ENCODE measurements at regions not wholly inside any gene's neighbourhood (a gene's known extent, or its start where the extent isn't known, plus 50 kb on each side); places are given as distances from the start of the nearest gene placed in this dataset.

DNA sequence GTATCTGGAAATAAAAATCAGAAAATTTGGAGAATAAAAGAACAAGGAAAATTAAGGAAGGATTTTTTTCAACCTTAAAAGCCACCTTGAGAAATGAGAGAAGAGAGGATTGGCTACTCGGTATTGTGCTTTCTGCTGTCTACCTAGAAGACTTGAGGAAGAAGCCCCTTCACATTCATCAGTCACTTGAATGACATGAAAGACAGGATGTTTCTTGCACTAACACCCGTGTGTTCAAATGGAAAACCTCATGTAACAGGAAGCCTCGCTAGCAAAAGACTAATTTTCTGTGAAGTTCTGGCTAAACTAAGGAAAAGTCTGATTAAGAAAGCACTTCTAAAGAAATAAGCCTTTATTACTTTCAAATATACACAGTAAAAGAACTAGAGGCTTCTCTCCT, 69.9 kb downstream of the OLIG3 start:
- TF ChIP-seq CTCF (IDR thresholded peaks at IDR 0.05): no peak
- no peak for TF ChIP-seq ZFX (IDR thresholded peaks at IDR 0.05; ENCODE audit: borderline replicate concordance)
